ENCODE measurements at regions not wholly inside any gene's neighbourhood (a gene's known extent, or its start where the extent isn't known, plus 50 kb on each side); places are given as distances from the start of the nearest gene placed in this dataset.

DNA sequence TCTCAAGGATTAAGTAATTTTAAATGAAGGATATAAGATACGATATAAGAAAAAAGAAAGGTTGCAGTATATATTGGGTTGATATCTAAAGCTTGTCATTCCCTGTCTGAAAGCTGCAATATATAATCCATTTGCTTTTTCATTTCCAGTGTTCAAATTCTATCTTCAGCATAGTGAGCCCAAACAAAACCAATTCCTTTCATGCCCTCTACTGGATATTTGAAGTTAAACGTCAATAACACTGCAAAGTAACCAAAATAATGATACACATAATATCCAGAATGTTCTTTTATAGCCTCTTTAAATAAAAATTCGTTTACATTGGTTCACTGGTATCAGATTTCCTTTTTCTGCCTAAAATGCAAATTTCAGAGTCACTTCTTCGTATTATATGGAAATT is 64.5 kb upstream of the DAAM1 start:
- no peaks in the 10 kb centered on the region for H3K79me2 ChIP-seq (ENCODE audit: control insufficient read depth, insufficient read depth, low read length)
- ChIA-PET CTCF (interaction anchor here (1.4 to 6.3 kb wide), 10 partner anchors 10 to 623 kb away, joined by 3 to 76 read pairs (median 6); partner anchors contain the start of gene CCDC175), POLR2A (no interaction called here)
- H3K27me3 Mint-ChIP-seq: peaks cover 14% of the 10 kb centered on the region
- peaks cover 0 to 6% (median 2%) of the 10 kb centered on the region in 4 experiments for H3K27me3 ChIP-seq (replicated peaks in 1 of 4; ENCODE audit: control extremely low read depth in 1 of 4, control insufficient read depth in 3 of 4, insufficient read depth in 4 of 4, low read length in 3 of 4)
- H3K4me3 ChIP-seq (ENCODE audit: control extremely low read depth in 1 of 5, extremely low read depth in 1 of 5, insufficient read depth in 1 of 5, low read depth in 2 of 5, low read length in 4 of 5): no peak overlapping the region
- WGBS (ENCODE audit: insufficient coverage): no CpG with 5 or more reads among the region's 4 CpGs
- no peak overlapping the region for H2AFZ ChIP-seq (ENCODE audit: insufficient read depth, low read depth, low read length, poor library complexity, severe bottlenecking)
- no peaks in the 10 kb centered on the region for H3K9me3 ChIP-seq (ENCODE audit: control extremely low read depth in 1 of 3, control insufficient read depth in 2 of 3, insufficient read depth in 1 of 3, low read length in 2 of 3)
- H4K20me1 ChIP-seq (ENCODE audit: control insufficient read depth, insufficient read depth, low read length, poor library complexity, severe bottlenecking): no peaks in the 10 kb centered on the region
- H3K9me3 Mint-ChIP-seq (ENCODE audit: insufficient read depth): no peaks in the 10 kb centered on the region
- DNase-seq (no peak), ATAC-seq (ENCODE audit: low read depth) (no peak)
- no peak overlapping the region for H3K4me2 ChIP-seq (replicated peaks; ENCODE audit: low read depth, low read length, poor library complexity, severe bottlenecking)
- H3K4me1 ChIP-seq (ENCODE audit: control insufficient read depth in 2 of 2, insufficient read depth in 2 of 2, low read length in 2 of 2): no peaks in the 10 kb centered on the region
- intact Hi-C loops (cut with micrococcal nuclease): loop anchor here (5.0 kb wide), 1 partner anchor 622 kb away; no protein-coding TSS in a partner anchor
- H3K4me3 Mint-ChIP-seq: no peak overlapping the region
- no peak overlapping the region for H3K9ac ChIP-seq (ENCODE audit: low read length)
- no peak for TF ChIP-seq EZH2 (IDR thresholded peaks at IDR 0.05; ENCODE audit: borderline replicate concordance, insufficient read depth, low read depth, low read length, poor library complexity, severe bottlenecking)
- TF ChIP-seq, protein P1, sequence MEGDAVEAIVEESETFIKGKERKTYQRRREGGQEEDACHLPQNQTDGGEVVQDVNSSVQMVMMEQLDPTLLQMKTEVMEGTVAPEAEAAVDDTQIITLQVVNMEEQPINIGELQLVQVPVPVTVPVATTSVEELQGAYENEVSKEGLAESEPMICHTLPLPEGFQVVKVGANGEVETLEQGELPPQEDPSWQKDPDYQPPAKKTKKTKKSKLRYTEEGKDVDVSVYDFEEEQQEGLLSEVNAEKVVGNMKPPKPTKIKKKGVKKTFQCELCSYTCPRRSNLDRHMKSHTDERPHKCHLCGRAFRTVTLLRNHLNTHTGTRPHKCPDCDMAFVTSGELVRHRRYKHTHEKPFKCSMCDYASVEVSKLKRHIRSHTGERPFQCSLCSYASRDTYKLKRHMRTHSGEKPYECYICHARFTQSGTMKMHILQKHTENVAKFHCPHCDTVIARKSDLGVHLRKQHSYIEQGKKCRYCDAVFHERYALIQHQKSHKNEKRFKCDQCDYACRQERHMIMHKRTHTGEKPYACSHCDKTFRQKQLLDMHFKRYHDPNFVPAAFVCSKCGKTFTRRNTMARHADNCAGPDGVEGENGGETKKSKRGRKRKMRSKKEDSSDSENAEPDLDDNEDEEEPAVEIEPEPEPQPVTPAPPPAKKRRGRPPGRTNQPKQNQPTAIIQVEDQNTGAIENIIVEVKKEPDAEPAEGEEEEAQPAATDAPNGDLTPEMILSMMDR (IDR thresholded peaks at IDR 0.05): no peak
- no peak overlapping the region for H3K27ac ChIP-seq (ENCODE audit: low read length in 2 of 2)
- H3K4me1 Mint-ChIP-seq: peaks cover 3% of the 10 kb centered on the region
- H3K36me3 ChIP-seq (replicated peaks in 1 of 2; ENCODE audit: control extremely low read depth in 1 of 2, control insufficient read depth in 1 of 2, extremely low read depth in 1 of 2, insufficient read depth in 2 of 2, low read length in 1 of 2): no peaks in the 10 kb centered on the region
- H3K27ac Mint-ChIP-seq: no peak overlapping the region

DNA sequence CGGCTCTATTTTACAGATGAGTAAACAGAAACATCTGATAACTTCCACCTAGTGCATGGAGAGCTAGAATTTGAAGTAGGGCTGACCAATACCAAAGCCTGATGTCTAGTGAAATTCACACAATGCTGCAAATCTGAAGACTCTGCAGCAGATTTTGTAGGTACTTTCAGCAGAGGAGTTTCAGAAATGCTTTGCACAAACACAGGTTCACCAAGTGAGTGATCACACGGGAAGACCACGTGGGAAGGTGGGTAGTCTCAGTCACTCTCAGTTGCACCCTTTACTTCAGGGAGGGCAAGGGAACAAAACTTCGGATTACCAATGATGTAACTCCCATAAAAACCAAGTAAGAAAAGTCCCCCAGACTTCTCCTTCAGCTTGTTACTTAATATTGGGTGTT is 63.3 kb upstream of the DAAM1 start:
- Histone ChIP-seq H3K4me2 (replicated peaks; ENCODE audit: low read depth, low read length, poor library complexity, severe bottlenecking) (no peak overlapping the region), H2AFZ (ENCODE audit: insufficient read depth, low read depth, low read length, poor library complexity, severe bottlenecking) (no peak overlapping the region), H3K27ac (ENCODE audit: low read length in 2 of 2) (no peak overlapping the region), H3K36me3 (replicated peaks in 1 of 2; ENCODE audit: control extremely low read depth in 1 of 2, control insufficient read depth in 1 of 2, extremely low read depth in 1 of 2, insufficient read depth in 2 of 2, low read length in 1 of 2) (no peaks in the 10 kb centered on the region), H3K9me3 (ENCODE audit: control extremely low read depth in 1 of 3, control insufficient read depth in 2 of 3, insufficient read depth in 1 of 3, low read length in 2 of 3) (no peaks in the 10 kb centered on the region), H3K4me1 (ENCODE audit: control insufficient read depth in 2 of 2, insufficient read depth in 2 of 2, low read length in 2 of 2) (no peaks in the 10 kb centered on the region), H3K79me2 (ENCODE audit: control insufficient read depth, insufficient read depth, low read length) (no peaks in the 10 kb centered on the region), H3K4me3 (ENCODE audit: control extremely low read depth in 1 of 5, extremely low read depth in 1 of 5, insufficient read depth in 1 of 5, low read depth in 2 of 5, low read length in 4 of 5) (no peak overlapping the region), H3K9ac (ENCODE audit: low read length) (no peak overlapping the region), H3K27me3 (replicated peaks in 1 of 4; ENCODE audit: control extremely low read depth in 1 of 4, control insufficient read depth in 3 of 4, insufficient read depth in 4 of 4, low read length in 3 of 4) (peaks cover 0 to 7% (median 2%) of the 10 kb centered on the region in 4 experiments), H4K20me1 (ENCODE audit: control insufficient read depth, insufficient read depth, low read length, poor library complexity, severe bottlenecking) (no peaks in the 10 kb centered on the region)
- Mint-ChIP-seq H3K27me3 (peaks cover 12% of the 10 kb centered on the region), H3K9me3 (ENCODE audit: insufficient read depth) (no peaks in the 10 kb centered on the region), H3K27ac (no peak overlapping the region), H3K4me3 (no peak overlapping the region), H3K4me1 (peaks cover 3% of the 10 kb centered on the region)
- intact Hi-C loops (cut with micrococcal nuclease): no loop called here
- ATAC-seq (ENCODE audit: low read depth) (no peak), DNase-seq (no peak)
- WGBS (ENCODE audit: insufficient coverage): 80% methylated on average over 1 of the region's 4 CpGs
- ChIA-PET POLR2A (no interaction called here), CTCF (interaction anchor here (0.6 to 6.3 kb wide), 15 partner anchors 9 to 624 kb away, joined by 3 to 76 read pairs (median 6); partner anchors contain the start of gene CCDC175)
- no peak for TF ChIP-seq EZH2 (IDR thresholded peaks at IDR 0.05; ENCODE audit: borderline replicate concordance, insufficient read depth, low read depth, low read length, poor library complexity, severe bottlenecking)
- TF ChIP-seq, protein P1 (IDR thresholded peaks at IDR 0.05): no peak

Data from B cell (primary cell).